Ovary (tissue), 7 donors: ENCODE measurements at regions not wholly inside any gene's neighbourhood (a gene's known extent, or its start where the extent isn't known, plus 50 kb on each side); places are given as distances from the start of the nearest gene placed in this dataset.

ENCODE experiments used
- DNase-seq, 5 donors: peaks; one replicate each; pipeline ENCODE4 v3.0.0-alpha.2; 2019 to 2020
- H3K27ac ChIP-seq, 2 donors: fragments of 200-600 bp; one replicate each; pipeline versions ENCODE4 v1.5.1 to v1.8.0; 2019 to 2022
- H3K27me3 ChIP-seq: fragments of 200-600 bp; one replicate; pipeline ENCODE4 v1.8.0; 2022
- H3K36me3 ChIP-seq: fragments of 200-600 bp; sonication (generic); one replicate; pipeline ENCODE4 v1.5.1; 2019
- H3K4me1 ChIP-seq: one replicate; pipeline ENCODE4 v1.8.1; 2013; ENCODE audit warnings: mild to moderate bottlenecking, moderate library complexity; ENCODE audit not compliant: insufficient read depth
- H3K4me3 ChIP-seq: fragments of 200-600 bp; sonication (generic); one replicate; pipeline ENCODE4 v1.5.1; 2017
- H3K9me3 ChIP-seq, 2 donors: fragments of 200-600 bp in 1 of 2; sonication (generic) in 1 of 2; one replicate each; pipeline versions ENCODE4 v1.5.1 to v1.8.1; 2013 to 2019; ENCODE audit warnings: mild to moderate bottlenecking in 1 of 2, moderate library complexity in 1 of 2
- CTCF ChIP-seq, 3 donors: fragments of 450-650 bp in 2 of 3; fragments of 200-600 bp in 1 of 3; IDR thresholded peaks; one replicate each; pipeline versions ENCODE4 v1.5.1 to v1.8.0; 2016 to 2022; ENCODE audit warnings: antibody characterized with exemption in 3 of 3, mild to moderate bottlenecking in 1 of 3
- EP300 ChIP-seq: sonication (generic); formaldehyde crosslinking; IDR thresholded peaks from one replicate; pipeline ENCODE4 v1.6.1; 2017; ENCODE audit warnings: antibody characterized with exemption
- POLR2A ChIP-seq: fragments of 450-650 bp; IDR thresholded peaks from one replicate; pipeline ENCODE4 v1.6.1; 2017; ENCODE audit warnings: antibody characterized with exemption, mild to moderate bottlenecking, moderate library complexity
- WGBS, 3 donors: extraction: QIAGEN DNeasy Blood & Tissue Kit in 1 of 3; methylation state at CpG; one replicate each; pipeline versions ENCODE4 v1.1.5 to v1.1.7; 2013 to 2017; 5-methylcytosine and 5-hydroxymethylcytosine counted together
- intact Hi-C, 4 donors: fragments of 100-400 bp; cut with DNase I; formaldehyde crosslinking; loops; one replicate each; pipeline versions ENCODE4 v1.11.0 to v1.15.1; 2022 to 2023
- donor health status: DM: no; HTN: no; CAD: no; lungs with moderate emphysema.
- donor health status: DM: no; HTN: no; CAD: no.
- donor health status: Bipolar disorder and iron deficiency.
- donor health status: DM: no; HTN: no; CAD: no.
- donor health status: DM: yes; HTN: yes; CAD: no.

- H3K27ac ChIP-seq, result no peak overlapping the region
- no peaks in the 10 kb centered on the region for H3K27me3 ChIP-seq
- no peaks in the 10 kb centered on the region for H3K36me3 ChIP-seq
- H3K9me3 ChIP-seq, result no peaks in the 10 kb centered on the region
- TF ChIP-seq CTCF (IDR thresholded peaks at IDR 0.05), result no peak
- TF ChIP-seq POLR2A, result no peak
- no peak for TF ChIP-seq EP300
- intact Hi-C loops, result no loop called here
- H3K4me1 ChIP-seq, result no peaks in the 10 kb centered on the region
- H3K4me3 ChIP-seq, result no peak overlapping the region
- no peak for DNase-seq
Measured at GRCh38 chr4:115357776-115358175, 244.4 kb upstream of the NDST4 start.

GRCh38 chr4:115356176-115356575 is 242.8 kb upstream of the NDST4 start:
- H3K36me3 ChIP-seq, result no peaks in the 10 kb centered on the region
- no peaks in the 10 kb centered on the region for H3K27me3 ChIP-seq
- no peak for DNase-seq
- intact Hi-C loops, result no loop called here
- H3K4me3 ChIP-seq, result no peak overlapping the region
- no peaks in the 10 kb centered on the region for H3K4me1 ChIP-seq
- TF ChIP-seq CTCF (IDR thresholded peaks at IDR 0.05) (no peak), EP300 (no peak), POLR2A (no peak)
- WGBS, 3 donors, result 87 to 91% (median 88%) methylated on average over 5 of the region's 5 CpGs
- no peaks in the 10 kb centered on the region for H3K9me3 ChIP-seq
- H3K27ac ChIP-seq, result no peak overlapping the region

GRCh38 chr4:115355329-115355728 is 241.9 kb upstream of the NDST4 start:
- Histone ChIP-seq H3K9me3 (no peaks in the 10 kb centered on the region), H3K27me3 (no peaks in the 10 kb centered on the region), H3K4me1 (no peaks in the 10 kb centered on the region), H3K36me3 (no peaks in the 10 kb centered on the region), H3K27ac (no peak overlapping the region), H3K4me3 (no peak overlapping the region)
- 79 to 100% (median 84%) methylated on average over 3 of the region's 3 CpGs for WGBS, 3 donors
- intact Hi-C loops, result no loop called here
- DNase-seq, result no peak
- TF ChIP-seq EP300, result no peak

- Histone ChIP-seq H3K27me3 (no peaks in the 10 kb centered on the region), H3K27ac (no peak overlapping the region), H3K4me3 (no peak overlapping the region), H3K9me3 (no peaks in the 10 kb centered on the region), H3K36me3 (no peaks in the 10 kb centered on the region), H3K4me1 (no peaks in the 10 kb centered on the region)
- intact Hi-C loops, result no loop called here
- no peak for DNase-seq
- 94 to 100% (median 97%) methylated on average over 1 of the region's 1 CpG for WGBS, 3 donors
- TF ChIP-seq POLR2A (no peak), EP300 (no peak), CTCF (IDR thresholded peaks at IDR 0.05) (no peak)
Measured at GRCh38 chr4:115353370-115353769, 239.9 kb upstream of the NDST4 start.

GRCh38 chr4:115343171-115343570 is 229.8 kb upstream of the NDST4 start:
- Histone ChIP-seq H3K36me3 (no peaks in the 10 kb centered on the region), H3K27ac (no peak overlapping the region), H3K4me1 (no peaks in the 10 kb centered on the region), H3K9me3 (no peaks in the 10 kb centered on the region), H3K27me3 (no peaks in the 10 kb centered on the region), H3K4me3 (no peak overlapping the region)
- TF ChIP-seq POLR2A, result no peak
- no peak for TF ChIP-seq CTCF (IDR thresholded peaks at IDR 0.05)
- no peak for TF ChIP-seq EP300
- no peak for DNase-seq
- intact Hi-C loops, result no loop called here
